ENCODE measurements at regions not wholly inside any gene's neighbourhood (a gene's known extent, or its start where the extent isn't known, plus 50 kb on each side); places are given as distances from the start of the nearest gene placed in this dataset.

GRCh38 chr1:72355899-72356298, 73.6 kb upstream of the NEGR1 start:
- no peak for DNase-seq (ENCODE audit: low spot score)
- FAIRE-seq: no peak

GRCh38 chr1:72341661-72342060, 59.3 kb upstream of the NEGR1 start:
- DNase-seq (ENCODE audit: low spot score): no peak
- no peak for FAIRE-seq

GRCh38 chr1:72336776-72337175, 54.4 kb upstream of the NEGR1 start:
- FAIRE-seq: no peak
- DNase-seq (ENCODE audit: low spot score): no peak

Measured in RCC 7860 (cell line).